ES-I3 (cell line): ENCODE measurements at regions not wholly inside any gene's neighbourhood (a gene's known extent, or its start where the extent isn't known, plus 50 kb on each side); places are given as distances from the start of the nearest gene placed in this dataset.

Source experiments
- H3K36me3 ChIP-seq: 2 replicates; pipeline ENCODE4 v1.6.1; 2013; ENCODE audit warnings: mild to moderate bottlenecking, low read length, control low read depth, moderate library complexity; ENCODE audit not compliant: insufficient read depth
- H3K4me1 ChIP-seq: 2 replicates; pipeline ENCODE4 v1.6.1; 2013; ENCODE audit warnings: mild to moderate bottlenecking, control low read depth, low read length; ENCODE audit not compliant: insufficient read depth
- H3K9ac ChIP-seq: 2 replicates; pipeline ENCODE4 v1.6.1; 2013; ENCODE audit warnings: low read depth, mild to moderate bottlenecking, low read length, moderate library complexity
- H3K9me3 ChIP-seq: 2 replicates; pipeline ENCODE4 v1.6.1; 2013; ENCODE audit warnings: mild to moderate bottlenecking, low read length, moderate library complexity; ENCODE audit not compliant: control insufficient read depth, insufficient read depth

- Histone ChIP-seq H3K9me3 (no peaks in the 10 kb centered on the region), H3K36me3 (no peaks in the 10 kb centered on the region), H3K9ac (no peak overlapping the region), H3K4me1 (peaks cover 19% of the 10 kb centered on the region; the same call in 1 of the 2 replicates)
Measured at GRCh38 chr1:177790566-177790965, 179.3 kb downstream of the SEC16B start.

GRCh38 chr1:177789956-177790355 is 179.9 kb downstream of the SEC16B start:
- no peaks in the 10 kb centered on the region for H3K9me3 ChIP-seq
- H3K4me1 ChIP-seq, result peaks cover 13% of the 10 kb centered on the region; the same call in 1 of the 2 replicates
- no peak overlapping the region for H3K9ac ChIP-seq
- H3K36me3 ChIP-seq, result no peaks in the 10 kb centered on the region

- Histone ChIP-seq H3K9ac (no peak overlapping the region), H3K9me3 (no peaks in the 10 kb centered on the region), H3K4me1 (no peaks in the 10 kb centered on the region), H3K36me3 (no peaks in the 10 kb centered on the region)
Measured at GRCh38 chr1:177786176-177786745, 183.6 kb downstream of the SEC16B start.

GRCh38 chr1:177784936-177785335 is 184.9 kb downstream of the SEC16B start:
- H3K9ac ChIP-seq, result no peak overlapping the region
- H3K36me3 ChIP-seq, result no peaks in the 10 kb centered on the region
- H3K9me3 ChIP-seq, result no peaks in the 10 kb centered on the region
- no peaks in the 10 kb centered on the region; the same call in 1 of the 2 replicates for H3K4me1 ChIP-seq

- Histone ChIP-seq H3K36me3 (no peaks in the 10 kb centered on the region), H3K9me3 (no peaks in the 10 kb centered on the region), H3K9ac (no peak overlapping the region), H3K4me1 (no peaks in the 10 kb centered on the region; the same call in none of the 2 replicates)
Measured at GRCh38 chr1:177784409-177784808, 185.4 kb downstream of the SEC16B start.

- peaks cover 13% of the 10 kb centered on the region for H3K4me1 ChIP-seq
- H3K36me3 ChIP-seq, result no peaks in the 10 kb centered on the region
Measured at GRCh38 chr1:177783051-177783450, 186.8 kb downstream of the SEC16B start.

GRCh38 chr1:177780096-177780700 is 189.7 kb downstream of the SEC16B start:
- Histone ChIP-seq H3K9me3 (no peaks in the 10 kb centered on the region), H3K9ac (no peak overlapping the region; the same call in 1 of the 2 replicates), H3K36me3 (no peaks in the 10 kb centered on the region), H3K4me1 (peaks cover 14% of the 10 kb centered on the region)

More at GRCh38 chr1:177783051-177783450, 186.8 kb downstream of the SEC16B start:
- Histone ChIP-seq H3K9me3 (no peaks in the 10 kb centered on the region), H3K9ac (no peak overlapping the region)

- H3K4me1 ChIP-seq, result peaks cover 14% of the 10 kb centered on the region
- H3K9ac ChIP-seq, result no peak overlapping the region; the same call in 1 of the 2 replicates
- H3K9me3 ChIP-seq, result no peaks in the 10 kb centered on the region
- no peaks in the 10 kb centered on the region for H3K36me3 ChIP-seq
Measured at GRCh38 chr1:177779166-177779965, 190.5 kb downstream of the SEC16B start.

GRCh38 chr1:177775924-177776323 is 193.9 kb downstream of the SEC16B start:
- Histone ChIP-seq H3K36me3 (no peaks in the 10 kb centered on the region), H3K9ac (no peak overlapping the region), H3K4me1 (peaks cover 14% of the 10 kb centered on the region), H3K9me3 (peaks cover 10% of the 10 kb centered on the region; the same call in 1 of the 2 replicates)

GRCh38 chr1:177772386-177772960 is 197.4 kb downstream of the SEC16B start:
- H3K4me1 ChIP-seq, result no peaks in the 10 kb centered on the region
- peaks cover 10% of the 10 kb centered on the region; the same call in 1 of the 2 replicates for H3K9me3 ChIP-seq
- H3K9ac ChIP-seq, result no peak overlapping the region
- H3K36me3 ChIP-seq, result no peaks in the 10 kb centered on the region

GRCh38 chr1:177771688-177772087 is 198.2 kb downstream of the SEC16B start:
- no peaks in the 10 kb centered on the region for H3K4me1 ChIP-seq

GRCh38 chr1:177770096-177770495 is 199.8 kb downstream of the SEC16B start:
- H3K9me3 ChIP-seq, result peaks cover 10% of the 10 kb centered on the region; the same call in 1 of the 2 replicates
- H3K9ac ChIP-seq, result no peak overlapping the region
- no peaks in the 10 kb centered on the region for H3K4me1 ChIP-seq
- no peaks in the 10 kb centered on the region for H3K36me3 ChIP-seq

More at GRCh38 chr1:177771688-177772087, 198.2 kb downstream of the SEC16B start:
- Histone ChIP-seq H3K36me3 (no peaks in the 10 kb centered on the region), H3K9me3 (peaks cover 10% of the 10 kb centered on the region; the same call in 1 of the 2 replicates), H3K9ac (no peak overlapping the region)

- no peaks in the 10 kb centered on the region for H3K36me3 ChIP-seq
- H3K9ac ChIP-seq, result no peak overlapping the region
- H3K9me3 ChIP-seq, result no peaks in the 10 kb centered on the region
- H3K4me1 ChIP-seq, result no peaks in the 10 kb centered on the region
Measured at GRCh38 chr1:177755851-177756560, 213.9 kb downstream of the SEC16B start.

- Histone ChIP-seq H3K36me3 (no peaks in the 10 kb centered on the region), H3K9me3 (no peaks in the 10 kb centered on the region), H3K4me1 (no peaks in the 10 kb centered on the region), H3K9ac (no peak overlapping the region)
Measured at GRCh38 chr1:177754603-177755002, 215.3 kb downstream of the SEC16B start.
